Skin of body (tissue), 1 donor: ENCODE measurements at regions not wholly inside any gene's neighbourhood (a gene's known extent, or its start where the extent isn't known, plus 50 kb on each side); places are given as distances from the start of the nearest gene placed in this dataset.
"Not testable (repeated sequence)": the region's sequence is repeated elsewhere in the genome, so short reads cannot be mapped to it uniquely, and the experiment has no call there.

Source experiments
- DNase-seq: peaks from one replicate; lab custom pipeline; 2025; lab: John Stamatoyannopoulos, UW

- no peak for DNase-seq
These were observed 357.5 kb downstream of the GALC start for GRCh38 chr14:87635442-87635841.

DNA sequence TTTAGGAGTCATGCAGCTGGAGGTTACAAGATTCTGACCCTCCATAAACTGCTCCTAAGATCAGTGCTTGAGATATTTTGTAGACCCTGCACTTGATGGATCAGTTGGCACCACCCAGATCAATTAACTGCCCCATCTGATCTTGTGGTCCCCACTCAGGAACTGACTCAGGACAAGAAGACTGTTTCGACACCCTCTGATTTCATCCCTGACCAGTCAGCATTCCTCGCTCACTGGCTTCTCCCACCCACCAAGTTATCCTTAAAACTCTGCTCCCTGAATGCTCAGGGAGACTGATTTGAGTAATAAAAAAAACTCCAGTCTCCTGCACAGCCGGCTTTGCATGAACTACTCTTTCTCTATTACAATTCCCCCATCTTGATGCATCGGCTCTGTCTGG lies 360.2 kb downstream of the GALC start:
- DNase-seq, result no peak

DNA sequence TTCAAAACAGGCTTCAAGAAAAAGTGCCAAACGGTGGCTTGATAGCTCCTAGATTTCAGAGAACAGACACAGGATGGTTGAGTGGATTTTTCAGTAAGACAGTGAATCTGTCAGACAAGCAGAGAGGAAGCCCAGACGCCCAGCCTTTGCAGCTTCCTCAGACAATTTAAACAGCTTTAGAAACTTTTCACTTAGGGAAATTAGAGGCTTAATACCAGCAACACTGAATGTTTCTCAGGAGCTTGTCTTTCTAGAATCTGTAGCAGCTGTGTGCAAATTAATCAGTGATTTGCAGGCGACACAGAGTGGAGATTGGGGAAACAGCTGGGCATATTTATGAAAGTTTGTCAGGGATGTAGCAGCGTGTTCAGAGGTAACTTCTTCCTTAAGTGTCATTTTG lies 362.1 kb downstream of the GALC start:
- no peak for DNase-seq

DNA sequence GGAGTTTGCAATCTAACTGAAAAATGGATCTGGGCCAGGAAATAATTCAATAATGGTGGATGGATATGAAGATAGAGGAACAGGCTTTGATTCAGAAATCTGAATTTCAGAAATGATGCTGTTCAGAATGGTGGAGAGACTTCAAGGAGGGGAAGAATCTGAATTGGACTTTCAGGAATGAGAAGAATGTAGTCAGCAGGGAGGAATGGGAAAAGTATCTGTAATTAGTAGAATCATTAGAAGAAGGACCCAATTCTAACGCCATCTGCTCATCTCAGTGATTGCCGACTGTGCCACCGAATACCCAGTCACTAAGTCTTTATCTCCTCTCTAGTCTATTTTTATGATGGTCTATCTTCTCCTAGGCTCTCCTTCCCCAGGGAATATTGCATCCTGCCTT lies 363.2 kb downstream of the GALC start:
- no peak for DNase-seq

DNA sequence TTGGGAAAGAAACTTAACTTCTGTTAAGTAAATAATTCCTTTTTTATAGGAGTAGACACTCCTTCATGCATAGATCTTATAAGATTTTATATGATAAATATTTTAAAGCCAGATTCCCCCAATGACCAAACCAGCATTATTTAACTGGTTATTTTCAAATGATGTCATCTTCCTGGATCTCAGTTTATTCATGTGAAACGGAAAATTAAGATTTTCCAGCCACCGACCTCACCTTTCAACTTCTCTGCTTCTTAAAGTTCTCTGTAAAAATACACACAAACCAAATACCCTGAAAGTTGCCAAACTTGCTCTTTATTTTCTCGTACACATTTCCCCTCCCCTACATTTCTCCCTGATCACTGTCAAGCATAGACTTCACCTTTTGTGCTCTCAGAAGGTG lies 364.2 kb downstream of the GALC start:
- DNase-seq, result no peak

- DNase-seq, result peak; percentile 61
These were observed 364.9 kb downstream of the GALC start for GRCh38 chr14:87628129-87628528.

DNA sequence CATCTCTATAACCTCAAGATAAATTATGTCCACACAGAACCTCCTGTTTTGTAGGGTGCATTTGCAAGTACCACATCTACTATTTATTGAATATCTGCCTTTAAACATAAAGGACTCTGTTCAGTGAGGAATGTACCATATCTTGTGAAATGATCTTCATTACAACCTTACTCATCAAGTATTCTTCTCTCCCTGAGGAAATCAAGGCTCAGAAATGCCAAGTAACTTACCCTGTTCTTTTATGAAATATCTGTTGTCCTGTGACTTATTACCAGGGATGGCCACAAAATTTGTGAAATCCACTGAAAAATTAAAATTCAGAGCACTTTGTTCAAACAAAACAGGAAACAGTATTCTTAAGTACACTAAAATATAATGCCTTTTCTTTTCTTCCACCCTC lies 366.7 kb downstream of the GALC start:
- no peak for DNase-seq

- DNase-seq, result no peak
These were observed 369.4 kb downstream of the GALC start for GRCh38 chr14:87623616-87624015.

DNA sequence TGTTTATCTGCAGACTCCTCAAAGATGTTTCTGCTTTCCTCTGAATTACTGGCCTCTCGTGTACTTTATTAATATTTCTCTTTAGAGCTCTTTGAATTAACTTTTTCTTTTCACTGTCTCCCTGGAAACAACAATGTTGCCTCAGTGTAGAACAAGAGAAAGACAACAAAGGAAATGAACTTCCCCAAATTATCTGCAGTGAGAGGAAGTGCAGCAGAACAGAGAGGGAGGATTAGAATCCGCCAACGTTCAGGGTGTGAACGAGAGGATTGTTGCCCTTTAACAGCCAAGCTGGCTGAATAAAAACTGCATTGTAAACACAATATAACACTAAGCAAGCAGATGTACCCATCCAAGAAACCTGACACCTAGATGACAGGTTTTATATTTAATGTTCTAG lies 375.9 kb downstream of the GALC start:
- DNase-seq, result no peak

DNA sequence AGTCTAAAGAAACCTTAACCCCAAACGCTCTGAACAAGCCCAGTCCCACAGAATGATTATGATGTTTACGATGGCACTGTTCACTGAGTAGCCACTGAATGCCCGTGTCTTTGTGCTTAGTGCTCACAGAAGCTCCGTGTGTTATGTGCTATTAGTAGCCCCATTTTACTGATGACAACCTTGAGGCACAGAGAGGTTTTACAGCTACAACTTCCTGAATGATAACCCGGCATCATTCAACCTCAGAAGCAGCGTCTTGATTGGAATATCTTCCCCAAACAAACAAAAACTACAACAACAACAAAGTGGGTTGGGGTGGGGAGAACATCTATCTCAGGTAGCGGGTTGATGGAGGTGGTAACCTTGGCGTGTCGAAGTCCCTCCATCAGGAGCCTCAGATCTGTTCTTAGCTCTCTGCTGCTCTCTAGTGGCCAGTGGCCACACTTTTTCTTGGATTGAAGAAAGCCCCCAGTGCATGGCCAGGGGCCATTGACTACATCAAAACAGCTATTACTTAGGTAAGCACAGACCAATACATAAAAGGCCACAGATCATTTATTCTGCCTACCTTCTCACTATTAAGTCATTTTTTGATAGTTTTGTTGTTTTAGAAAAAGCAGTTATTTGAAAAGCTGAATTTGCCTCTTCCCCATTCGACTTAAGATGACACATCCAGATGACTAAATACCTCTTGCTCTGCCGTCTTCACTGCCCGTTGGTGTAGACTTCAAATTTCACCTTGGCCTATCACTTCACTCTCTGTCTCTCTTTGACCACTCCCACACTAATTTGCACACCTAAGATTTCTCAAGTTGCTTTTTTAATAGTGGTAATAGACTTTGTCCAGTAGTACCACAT lies 376.9 kb downstream of the GALC start:
- DNase-seq, result no peak

- DNase-seq, result no peak
These were observed 377.9 kb downstream of the GALC start for GRCh38 chr14:87615047-87615446.

GRCh38 chr14:87613881-87614280 lies 379.1 kb downstream of the GALC start:
- DNase-seq, result no peak

DNA sequence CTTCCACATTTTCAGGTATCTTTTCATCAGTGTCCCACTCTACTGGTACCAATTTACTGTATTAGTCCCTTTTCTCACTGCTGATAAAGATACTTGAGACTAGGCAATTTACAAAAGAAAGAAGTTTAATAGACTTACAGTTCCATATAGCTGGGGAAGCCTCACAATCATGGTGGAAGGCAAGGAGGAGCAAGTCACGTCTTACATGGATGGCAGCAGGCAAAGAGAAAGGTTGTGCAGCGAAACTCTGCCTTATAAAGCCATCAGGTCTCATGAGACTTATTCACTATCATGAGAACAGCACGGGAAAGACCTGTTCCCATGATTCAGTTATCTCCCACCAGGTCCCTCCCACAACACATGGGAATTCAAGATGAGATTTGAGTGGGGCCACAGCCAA lies 385.9 kb downstream of the GALC start:
- not testable (repeated sequence) for DNase-seq

DNA sequence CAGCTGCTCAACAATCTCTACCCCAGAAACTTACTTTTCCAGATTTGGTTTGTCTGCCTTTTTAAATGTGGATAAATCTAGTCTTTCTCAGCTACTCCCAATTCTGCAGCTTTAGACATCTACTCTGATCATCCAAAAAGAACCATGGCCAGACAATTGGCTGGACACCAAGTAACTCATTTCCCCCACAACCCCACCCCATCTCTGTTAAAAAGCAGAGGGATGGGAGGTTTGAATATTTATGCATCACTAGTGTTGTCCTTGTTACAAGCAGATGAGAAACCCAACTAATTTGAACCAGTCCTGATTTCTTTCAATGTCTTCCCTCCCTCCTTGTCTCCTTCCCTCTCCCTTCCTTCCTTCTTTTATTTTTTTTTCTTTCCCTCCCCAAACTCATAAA lies 391.9 kb downstream of the GALC start:
- DNase-seq, result no peak

GRCh38 chr14:87600240-87600639 lies 392.7 kb downstream of the GALC start:
- DNase-seq, result no peak

DNA sequence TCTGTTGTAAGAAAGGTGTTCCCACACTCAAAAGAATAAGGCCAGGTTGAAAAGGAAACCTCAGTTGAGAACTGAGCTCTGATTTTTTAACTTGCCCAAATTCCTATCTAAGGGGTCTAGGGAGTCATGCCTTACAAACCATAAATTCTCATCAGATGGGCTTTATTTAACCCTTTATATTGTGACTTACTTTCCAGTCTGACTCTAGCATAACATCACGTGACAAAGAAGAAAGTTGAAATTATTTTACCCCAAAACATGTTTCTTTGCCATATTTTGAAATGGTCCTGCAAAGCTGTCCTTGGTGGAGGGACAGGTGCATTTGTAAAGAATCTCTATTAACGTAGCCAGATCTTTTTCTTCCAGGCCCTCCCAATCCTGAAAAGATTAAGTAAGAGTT lies 411.7 kb downstream of the GALC start:
- no peak for DNase-seq

DNA sequence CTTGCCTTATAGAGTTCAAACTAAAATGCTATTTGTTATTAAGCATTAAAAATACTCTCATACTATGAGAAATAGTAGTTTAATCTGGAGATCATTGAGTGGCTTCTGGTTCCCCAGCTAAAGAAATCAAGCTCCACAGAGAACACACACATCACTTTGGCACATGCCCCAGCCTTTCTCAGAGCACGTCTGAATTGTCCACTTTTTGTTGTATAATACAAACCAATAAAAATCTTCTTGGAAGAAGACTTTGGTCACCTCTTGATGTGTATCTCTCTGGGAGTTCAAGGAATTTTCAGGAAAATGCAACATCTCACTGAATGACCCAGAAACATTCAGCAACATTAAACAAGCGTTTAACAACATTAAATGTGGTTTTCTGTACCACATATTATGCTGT lies 413.9 kb downstream of the GALC start:
- no peak for DNase-seq

GRCh38 chr14:87575378-87575777 lies 417.6 kb downstream of the GALC start:
- no peak for DNase-seq

- no peak for DNase-seq
These were observed 419.4 kb downstream of the GALC start for GRCh38 chr14:87573591-87573990.

DNA sequence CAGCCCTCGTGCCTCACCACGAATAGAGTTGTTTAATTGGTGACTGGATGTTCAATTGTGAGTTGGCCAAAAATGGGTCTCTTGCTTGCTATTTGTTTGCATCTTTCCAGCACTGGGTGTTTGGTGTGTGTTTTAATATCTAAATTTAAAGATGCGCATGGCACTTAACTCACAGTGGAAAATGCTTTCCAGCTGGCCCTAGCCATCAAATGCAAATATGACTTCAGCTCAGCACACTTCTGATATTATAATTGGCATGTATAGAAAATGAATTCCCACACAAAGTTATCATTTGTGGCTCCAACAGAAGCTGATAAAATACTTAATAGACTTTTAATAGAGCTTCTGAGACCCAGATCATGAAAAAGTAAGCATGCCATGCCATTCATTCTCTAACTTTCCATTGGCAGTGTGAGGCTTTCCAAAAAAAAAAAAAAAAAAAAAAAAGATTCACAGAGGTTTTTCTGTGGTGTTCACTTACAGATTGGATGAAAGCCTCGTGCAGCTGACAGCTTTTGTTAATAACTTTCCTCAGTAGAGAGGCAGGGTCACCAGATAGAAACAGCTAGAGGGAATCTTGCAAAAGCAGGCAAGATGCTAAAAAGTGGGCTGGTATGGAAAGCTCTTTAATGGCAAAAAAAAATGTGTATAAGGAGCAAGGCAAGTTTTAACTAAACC lies 425.2 kb downstream of the GALC start:
- DNase-seq, result no peak

DNA sequence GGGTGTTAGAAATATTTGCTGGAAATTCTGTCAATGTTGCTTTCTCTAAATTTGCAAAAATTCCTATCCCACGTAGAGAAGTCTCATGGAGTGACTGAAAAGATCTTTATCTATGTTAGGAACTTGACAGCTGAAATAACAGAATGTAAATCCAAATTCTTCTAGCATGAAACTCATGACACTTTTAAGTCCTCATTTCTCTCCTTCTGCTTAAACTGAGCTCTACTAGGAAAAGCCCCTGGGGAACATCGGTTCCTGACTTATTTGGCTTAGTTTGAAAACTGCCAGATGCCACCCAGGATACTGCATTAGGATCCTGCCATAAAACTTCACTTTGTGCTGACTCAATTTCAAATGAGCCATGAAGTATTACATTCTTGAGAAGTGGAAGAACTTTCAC lies 426.0 kb downstream of the GALC start:
- peak; percentile 75 for DNase-seq

DNA sequence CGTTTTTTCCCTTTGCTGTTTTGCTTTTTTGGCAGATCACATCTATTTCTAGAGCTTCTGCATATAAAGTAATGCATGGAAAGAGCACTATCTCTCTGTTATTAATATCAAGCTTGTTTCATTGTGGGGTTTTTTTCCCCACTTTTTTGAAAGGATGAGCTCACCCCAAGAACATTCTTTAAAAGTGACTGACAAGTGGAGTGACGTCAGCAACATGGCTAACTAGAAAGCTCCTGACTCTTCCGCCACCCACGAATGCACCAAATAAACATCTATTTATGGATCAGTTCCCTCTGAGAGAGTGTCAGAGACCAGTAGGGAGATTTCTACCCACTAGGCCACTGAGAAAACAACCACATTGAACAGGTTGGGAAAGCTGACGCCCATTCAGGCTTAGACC lies 445.4 kb downstream of the GALC start:
- DNase-seq, result no peak

GRCh38 chr14:87542288-87542687 lies 450.7 kb downstream of the GALC start:
- no peak for DNase-seq
